ENCODE measurements at regions not wholly inside any gene's neighbourhood (a gene's known extent, or its start where the extent isn't known, plus 50 kb on each side); places are given as distances from the start of the nearest gene placed in this dataset.

DNA sequence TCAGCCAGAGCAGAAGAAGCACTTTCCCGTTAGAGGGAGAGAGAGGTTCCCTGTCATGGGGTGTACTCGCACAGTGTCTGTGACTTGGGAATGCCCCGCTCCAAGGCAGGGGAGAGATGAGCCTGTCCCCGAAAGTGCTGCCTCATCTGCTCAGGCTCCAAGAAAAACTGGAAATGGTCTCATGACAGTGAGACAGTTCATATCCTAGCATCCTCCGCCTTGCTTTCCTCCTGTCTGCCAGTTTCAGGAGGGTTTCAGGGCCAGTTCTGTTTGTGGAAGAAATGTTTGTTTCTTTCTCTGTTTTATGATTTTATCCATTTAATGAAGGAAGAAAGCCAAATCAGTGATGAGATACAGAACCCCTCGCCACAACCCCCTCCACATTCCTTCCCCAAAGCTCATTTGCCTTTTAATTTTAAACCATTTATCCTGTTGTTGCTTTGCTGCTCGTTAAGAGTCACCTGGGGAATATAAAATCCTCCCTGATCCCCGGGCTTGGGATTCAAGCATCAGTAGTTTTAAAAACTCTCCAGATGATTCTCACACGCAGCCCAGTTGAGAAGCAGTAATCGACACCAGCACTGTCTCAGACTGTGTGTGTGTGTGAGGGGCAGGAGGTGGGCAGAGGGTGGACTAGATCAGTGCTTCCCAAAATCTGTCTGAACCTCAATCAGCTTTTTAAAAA, 144.6 kb upstream of the UBL3 start:
- ATAC-seq: no peak

DNA sequence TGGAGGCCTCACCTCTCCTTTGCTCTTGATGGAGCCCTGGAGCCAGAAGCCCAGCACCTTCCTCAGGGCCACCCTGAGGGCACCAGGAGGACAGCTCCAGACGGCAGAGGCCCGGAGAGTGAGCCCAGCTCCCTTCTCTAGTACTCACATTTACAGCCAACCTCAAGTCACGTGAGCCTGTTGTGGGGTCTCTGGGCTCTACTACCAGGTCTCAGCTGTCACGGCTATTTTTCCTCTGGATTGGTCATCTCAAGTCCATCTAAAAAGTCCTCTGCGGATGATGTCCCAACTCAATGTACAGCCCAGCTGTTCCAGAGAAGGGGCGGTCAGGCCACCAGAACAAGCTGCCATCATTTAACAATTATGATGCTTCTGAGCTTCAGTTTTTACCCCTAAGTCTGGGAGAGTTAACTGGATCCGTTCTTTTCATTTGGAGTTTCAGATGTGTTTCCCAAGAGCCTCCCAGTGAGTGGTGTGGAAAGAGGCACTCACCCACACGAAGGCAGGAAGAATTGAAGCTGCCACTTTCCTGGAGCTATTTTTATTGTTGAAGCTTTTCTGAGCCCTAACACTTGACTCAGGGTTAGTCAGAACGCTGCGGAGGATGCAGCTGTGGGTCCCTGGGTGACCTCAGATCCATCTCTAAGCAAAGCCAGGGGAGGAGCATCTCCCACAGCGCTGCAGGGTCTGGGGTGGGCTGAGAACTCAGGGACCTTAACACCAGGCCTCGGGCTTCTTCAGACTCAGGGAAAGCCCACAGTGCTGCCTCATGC, 143.5 kb upstream of the UBL3 start:
- ATAC-seq: peak; percentile 29

DNA sequence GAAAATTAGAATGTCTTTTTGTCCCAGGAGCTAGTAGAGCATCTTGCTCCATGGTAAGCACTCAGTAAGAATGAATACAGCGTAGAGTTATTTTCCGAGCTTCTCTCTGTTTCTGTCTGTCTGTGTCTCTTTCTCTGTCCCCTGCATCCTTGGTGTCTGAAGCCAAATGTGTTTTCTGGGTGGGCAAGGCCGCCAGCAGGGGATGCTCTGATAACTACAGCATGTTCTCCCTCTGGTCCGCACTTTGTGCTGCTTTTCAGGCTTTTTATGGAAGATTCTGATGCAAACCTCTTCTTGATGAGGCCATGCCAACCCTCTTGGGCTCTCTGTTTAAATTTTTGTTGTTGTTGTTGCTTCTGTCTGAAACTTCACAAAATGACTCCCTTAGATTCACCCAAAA, 142.8 kb upstream of the UBL3 start:
- no peak for ATAC-seq

DNA sequence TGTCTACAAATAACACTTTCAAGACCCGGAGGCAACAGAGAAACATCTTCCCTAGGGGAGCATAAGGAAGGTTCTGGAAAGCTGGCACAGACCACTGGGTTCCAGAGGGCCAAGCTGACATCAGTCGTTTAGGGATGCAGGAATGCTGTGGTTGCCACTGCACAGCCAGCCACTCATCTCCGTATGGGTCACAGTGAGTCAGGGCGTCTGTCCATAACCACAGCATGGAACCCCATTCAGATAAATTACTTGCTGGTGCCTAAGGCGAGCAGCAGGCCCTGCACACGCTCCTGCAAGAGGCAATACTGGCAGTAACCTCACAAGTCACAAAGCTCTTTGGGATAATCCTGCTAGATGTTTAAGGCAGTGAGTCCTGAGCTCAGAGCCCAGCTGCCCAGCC, 140.9 kb upstream of the UBL3 start:
- no peak for ATAC-seq

DNA sequence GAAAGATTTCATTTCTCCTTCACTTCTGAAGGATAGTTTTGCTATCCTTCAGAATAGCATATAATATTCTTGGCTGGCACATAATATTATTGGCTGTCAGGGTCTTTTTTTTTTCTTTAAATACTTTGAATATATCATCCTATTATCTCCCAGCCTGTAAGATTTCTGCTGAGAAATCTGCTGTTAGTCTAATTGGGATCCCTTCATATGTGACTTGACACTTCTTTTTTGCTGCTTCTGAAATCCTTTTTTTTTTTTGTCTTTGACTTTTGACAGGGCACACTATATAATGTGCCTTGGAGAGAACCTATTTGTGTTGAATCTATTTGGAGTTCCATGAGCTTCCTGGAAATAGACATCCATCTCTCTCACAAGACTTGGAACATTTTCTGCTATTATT, 136.9 kb upstream of the UBL3 start:
- ATAC-seq: no peak

DNA sequence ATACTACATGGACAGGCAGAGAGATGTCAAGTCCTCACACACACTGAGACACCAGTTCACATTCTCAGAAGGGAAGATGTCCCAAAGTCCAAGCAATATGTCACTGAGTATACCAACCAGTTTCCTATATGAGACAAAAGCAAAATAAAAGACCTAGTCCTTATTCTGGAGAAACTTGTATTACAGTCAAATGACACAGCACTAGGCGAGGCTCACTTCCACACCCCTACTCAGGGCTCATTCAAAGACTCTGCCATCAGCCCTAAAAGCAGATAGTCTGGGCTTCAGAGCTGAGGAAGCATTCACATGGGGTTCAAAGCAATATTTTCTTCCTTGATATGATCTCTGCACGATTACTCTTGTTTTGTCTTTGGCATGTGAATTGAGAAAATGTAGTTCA, 129.9 kb upstream of the UBL3 start:
- ATAC-seq: peak; percentile 73

DNA sequence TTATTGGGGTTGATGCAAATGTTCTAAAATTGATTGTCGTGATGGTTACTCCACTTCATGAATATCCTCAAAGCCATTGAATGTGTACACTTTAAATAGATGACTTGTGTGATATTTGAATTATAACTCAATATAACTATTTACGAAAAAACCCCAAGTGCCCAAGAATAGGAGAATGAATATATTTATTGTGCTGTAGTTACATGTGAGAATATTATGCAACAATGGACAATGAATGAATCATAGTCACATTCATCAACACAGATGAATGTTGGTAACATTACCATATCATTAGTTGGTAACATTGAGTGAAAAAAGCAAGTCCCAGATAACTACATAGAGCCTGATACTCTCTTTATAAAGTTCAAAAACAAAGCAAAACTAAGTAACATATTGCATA, 127.8 kb upstream of the UBL3 start:
- no peak for ATAC-seq

DNA sequence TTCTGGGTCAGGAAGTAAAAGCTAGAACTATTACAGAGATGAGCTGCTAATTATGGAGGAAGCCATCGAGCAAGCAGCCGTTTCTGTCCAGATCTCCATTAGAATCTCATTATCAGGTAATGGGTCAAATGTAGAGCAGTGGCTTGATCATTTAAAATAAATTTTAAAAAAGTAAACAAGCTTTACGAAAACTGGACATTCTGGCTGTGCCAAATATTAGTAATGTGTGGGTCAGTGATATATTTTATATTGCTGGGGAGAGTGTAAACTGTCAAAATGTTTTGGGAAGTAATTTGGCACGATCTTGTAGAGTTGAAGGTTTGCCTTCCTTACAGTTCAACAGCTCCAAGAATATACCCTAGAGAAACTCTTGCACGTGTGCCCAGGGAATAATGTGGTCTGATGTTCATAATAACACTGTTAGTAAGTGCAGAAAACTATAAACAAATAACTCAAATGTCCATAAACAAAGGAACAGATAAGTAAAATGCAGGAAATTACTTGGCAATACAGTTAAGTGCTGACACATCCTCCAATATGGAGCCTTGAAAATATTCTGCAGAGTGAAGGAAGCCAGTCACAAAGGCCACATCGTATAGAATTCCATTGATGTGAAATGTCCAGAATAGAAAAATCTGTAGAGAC, 127.2 kb upstream of the UBL3 start:
- no peak for ATAC-seq

DNA sequence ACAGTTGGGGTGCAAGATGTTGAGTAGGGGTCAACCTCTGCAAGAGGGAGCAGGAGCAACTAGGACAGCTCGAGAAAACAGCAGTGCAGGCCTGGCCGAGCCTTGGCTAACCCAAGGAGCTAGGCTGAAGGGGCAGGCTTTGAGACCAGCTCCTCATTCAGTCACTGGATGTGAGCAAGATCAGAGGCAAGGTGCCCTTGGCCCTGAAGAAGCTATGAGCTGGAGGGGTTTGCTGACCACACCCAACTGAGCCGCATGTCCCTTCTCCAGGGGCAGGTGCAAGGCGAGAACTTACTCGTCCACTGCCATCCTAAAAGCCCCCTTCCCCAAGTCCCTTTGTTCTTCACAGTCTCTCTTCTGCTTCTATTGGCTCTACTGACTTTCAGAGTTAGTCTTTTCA, 126.1 kb upstream of the UBL3 start:
- ATAC-seq: no peak

DNA sequence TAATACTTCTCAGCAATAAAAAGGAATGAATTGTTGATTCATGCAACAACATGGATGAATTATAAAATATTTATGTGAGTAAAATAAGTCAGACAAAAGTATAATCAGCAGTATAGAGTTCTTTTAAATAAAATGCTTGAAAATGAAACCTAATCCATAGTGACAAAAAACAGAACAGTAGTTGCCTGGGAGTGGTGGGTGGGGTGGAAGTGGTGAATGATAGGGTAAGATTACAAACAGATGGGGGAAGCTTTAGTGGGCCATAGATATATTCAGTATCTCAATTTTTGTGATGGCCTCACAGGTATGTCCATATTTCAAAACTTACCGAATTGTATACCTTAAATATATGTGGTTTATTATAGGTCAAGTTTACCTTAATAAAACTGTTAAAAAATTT, 124.9 kb upstream of the UBL3 start:
- ATAC-seq: no peak

DNA sequence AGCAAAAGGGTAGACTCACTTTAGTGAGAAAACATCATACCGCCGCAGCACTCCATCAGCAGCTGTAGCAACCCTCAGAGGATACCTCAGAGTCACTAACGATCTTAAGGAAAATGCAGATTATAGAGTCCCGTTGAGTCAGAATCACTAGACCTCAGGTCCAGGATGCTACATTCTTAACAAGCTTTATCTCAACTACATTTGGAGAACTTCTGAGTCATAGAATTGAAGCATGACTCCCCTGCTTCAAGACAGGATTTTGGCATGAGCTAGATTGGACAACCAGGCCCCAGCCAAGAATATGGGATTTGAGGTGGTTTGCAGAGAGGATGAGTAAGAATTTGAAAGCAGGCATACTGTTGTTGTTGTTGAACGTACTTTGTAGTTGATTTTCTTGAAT, 118.9 kb upstream of the UBL3 start:
- no peak for ATAC-seq

DNA sequence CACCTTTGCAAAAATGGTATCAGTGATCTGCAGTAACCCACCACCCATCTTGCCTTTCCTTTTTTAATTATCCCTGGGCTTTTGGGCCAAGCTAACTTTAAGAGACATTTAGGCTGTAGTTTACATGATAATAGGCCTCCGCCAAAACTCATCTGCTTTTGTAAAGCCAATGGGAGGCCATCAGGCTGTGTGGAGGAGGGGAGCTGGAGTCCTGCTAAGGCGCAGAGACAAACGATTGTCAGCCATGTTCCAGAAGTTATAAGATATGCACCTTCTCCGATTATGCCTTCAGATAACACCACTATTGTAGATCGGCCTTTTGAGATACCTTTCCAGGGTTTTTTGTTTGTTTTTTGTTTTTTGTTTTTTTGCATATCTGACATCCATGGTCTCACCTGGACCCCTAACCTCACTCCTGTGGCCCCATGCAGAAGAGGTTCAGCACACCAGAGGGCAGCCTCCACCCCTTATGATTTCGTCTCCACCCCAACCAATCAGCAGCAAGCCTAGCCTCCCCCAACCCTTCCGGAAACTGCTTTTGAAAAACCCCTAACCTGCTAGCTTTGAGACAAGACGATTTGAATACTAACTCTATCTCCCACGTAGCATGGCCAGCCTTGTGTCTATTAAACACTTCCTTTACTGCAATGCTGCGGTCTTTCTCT, 113.9 kb upstream of the UBL3 start:
- no peak for ATAC-seq

DNA sequence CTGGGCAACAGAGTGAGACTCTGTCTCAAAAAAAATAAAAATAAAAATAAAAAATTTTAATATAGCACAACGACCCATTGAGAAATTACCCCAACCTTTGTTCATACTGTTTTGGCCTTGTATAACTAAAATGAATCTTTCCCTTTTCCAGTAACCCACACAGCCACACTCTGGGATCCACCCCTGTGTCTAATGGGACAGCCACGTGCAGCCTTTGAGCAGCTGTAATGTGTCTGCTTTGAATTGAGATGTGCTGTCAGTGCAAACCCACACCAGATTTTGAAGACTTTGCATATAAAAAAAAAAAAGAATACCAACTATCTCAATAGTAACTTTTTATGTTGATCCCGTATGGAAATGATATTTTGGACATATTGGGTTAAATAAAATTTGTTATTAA, 112.7 kb upstream of the UBL3 start:
- ATAC-seq: no peak

DNA sequence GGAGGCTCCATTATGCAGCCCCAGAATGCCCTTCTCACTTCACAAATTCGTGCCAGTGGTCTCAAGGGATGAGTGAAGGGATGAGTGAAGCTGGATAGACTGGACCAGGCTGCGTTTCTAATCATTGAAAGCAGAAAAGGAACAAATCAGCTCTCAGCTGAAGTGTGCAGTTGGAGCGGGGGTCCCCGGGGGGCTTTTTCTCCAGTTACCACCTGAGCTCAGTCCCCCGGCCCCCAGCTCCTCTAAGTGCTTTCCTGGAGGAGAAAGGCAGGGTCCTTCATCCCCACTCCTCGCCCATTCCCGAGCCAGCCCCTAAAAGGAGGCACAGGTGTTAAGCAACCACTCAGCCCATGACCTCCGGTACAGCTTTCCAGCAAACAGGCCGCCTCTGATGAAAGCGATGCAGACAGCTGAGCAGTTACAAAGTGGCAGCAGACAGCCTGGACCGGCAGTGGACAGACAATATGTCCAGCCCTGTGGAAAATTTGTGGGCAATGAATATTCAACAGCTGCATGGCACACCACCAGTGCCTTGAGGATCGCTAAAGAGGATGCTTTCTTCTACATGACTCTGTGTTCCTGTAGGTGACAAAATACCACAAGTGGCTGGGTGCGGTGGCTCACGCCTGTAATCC, 110.7 kb upstream of the UBL3 start:
- no peak for ATAC-seq

DNA sequence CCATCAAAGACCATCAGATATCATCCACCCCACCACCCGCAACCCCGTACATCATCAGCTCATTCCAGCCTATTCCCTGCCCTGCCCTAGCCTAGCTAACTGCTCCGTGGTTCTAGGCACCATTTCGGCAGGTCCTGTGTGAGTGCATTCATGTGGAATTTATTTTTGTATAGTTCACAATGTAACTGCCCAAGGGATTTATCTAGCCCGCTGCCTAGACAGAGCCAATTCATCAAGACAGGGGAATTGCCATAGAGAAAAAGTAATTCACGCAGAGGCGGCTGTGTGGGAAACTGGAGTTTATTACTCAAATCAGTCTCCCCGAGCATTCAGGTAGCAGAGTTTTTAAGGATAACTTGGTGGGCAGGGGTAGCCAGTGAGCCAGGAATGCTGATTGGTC, 109.2 kb upstream of the UBL3 start:
- no peak for ATAC-seq

DNA sequence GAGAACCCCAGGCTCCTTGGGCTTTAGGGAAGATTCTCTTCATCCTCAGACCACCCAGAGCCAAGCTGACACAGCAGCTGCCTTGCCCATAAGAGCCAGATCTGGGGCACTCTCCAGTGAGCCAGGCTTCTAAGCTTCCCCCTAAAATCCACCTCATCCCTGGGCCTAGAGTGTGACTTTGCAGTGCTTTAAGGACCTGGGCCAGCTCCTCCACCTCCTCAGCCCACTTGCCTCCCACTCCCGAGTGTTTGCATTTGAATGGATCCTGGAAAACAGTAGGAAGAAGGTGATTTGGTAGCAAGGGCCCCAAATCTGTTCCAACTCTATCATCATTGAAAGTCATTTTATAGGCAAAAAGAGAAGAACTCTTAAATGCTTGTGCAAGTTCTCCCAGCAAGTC, 108.7 kb upstream of the UBL3 start:
- ATAC-seq: no peak

DNA sequence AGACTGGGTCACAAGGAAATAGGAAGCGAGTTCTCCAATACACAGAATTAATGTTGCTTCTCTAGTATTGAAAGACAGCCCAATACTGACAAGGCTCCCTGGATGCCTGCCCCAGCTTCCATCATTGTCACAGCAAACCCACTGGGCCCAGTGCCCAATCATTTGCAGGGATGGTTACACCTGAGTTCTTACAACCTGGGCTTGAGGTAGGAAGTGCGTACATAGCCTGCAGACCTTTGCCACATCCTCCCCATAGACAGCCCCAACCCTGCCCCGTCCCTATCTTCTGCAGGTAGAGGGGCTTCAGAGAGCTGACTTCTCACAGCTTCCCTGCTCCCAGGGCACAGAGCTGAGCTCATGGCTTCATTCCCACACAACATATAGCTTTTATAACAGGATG, 108.1 kb upstream of the UBL3 start:
- ATAC-seq: no peak

DNA sequence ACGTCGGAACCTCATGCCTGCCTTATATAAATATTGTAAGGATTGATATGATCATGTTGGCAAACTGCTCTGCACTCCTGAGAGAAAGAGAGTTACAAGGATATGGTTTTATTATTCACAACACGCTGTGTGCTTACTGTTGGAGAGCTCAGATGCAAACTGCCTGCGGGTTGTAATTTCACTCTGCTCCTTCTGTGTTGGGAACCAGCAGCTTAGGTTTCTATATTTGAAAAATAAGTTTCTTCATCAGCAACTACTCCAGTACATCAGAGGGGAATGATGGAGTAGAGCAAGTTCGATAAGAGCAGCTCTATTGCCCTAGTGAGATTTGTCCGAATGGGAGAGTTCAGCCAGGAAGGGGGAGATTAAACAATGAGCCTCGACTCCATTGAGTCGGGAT, 106.9 kb upstream of the UBL3 start:
- no peak for ATAC-seq

DNA sequence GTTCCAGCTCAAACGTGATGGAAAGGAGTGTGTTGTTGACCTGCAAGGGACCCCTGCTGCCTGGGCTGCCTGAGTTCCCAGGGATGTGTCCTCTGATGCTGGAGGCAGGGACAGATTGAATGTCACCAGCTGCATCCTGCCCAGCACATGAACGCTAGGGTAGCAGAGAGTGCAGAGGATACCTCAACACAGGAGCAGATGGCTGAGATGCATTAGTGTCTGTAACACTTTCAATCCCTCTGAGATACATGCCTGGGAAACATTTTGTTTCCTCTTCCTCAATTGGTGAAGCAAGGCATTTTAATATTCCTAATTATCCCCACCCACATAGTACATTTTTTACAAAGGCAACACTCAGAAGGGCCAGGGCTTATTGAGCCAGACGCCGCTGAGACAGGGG, 106.4 kb upstream of the UBL3 start:
- ATAC-seq: no peak

DNA sequence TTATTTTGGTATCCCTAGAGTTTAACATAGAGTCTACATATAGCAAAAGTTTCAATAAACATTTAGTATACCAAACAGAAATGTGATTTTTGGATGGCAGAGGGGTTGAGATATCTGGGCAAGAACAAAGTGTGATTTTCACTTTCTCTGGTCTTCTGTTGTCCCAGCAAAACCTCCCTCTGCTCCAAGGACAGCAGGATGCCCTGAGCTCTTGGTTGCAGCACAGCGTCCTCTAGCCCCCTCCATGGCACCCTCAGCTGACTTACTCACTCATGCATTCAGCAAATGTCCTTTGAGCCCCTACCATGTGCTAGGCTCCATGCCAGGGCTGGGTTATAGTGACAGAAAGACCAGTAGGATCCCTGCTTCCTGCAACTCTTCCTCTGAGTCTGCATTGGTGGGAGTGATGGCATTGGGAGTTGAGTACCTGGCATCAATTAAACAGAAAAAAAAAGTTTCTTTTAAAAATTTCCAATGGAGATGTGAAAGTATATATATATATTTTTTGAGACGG, 104.8 kb upstream of the UBL3 start:
- no peak for ATAC-seq

DNA sequence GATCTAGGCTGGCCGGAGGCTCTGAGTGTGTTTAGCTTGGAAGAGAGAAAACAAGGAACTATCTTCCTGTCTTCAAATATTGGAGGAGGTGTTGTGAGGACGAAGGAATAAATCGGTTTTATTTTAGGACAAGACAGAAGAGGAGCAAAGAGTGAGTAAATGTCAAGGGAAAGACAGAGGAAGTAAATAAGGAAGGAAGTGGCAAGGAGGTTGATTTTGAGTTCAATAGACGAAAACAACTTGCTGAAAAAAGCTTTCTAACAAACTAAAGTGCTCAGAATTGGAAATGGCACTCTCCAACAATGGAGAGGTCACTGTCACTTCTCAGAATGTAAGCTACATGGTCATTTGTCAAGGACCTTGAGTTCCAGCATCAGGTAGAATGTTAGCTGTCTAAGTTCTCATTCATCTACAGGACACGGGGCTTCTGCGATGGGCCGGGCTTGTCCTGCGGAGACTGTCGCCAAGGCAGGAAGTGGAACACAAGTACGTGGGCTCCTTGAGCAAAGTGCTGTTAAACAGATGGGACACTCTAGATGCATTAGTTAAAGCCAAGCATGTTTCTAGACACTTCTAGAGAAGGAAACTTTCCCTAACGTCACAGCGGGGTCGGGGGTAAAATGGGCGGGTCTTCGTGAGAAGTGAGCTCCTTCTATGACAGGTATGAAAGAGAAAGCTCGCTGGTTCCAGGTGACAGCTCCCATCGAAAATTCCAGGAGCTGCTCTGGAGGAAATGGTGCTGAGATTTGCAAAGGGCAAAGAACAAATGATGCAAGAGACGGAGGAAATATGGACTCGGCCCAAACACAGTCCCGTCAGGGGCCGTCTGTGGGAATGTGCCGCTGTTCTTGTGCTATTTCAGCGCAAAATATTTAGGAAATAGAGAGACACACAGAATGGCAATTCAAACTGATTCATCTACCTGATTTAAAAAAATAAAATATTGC, 103.9 kb upstream of the UBL3 start:
- no peak for ATAC-seq

DNA sequence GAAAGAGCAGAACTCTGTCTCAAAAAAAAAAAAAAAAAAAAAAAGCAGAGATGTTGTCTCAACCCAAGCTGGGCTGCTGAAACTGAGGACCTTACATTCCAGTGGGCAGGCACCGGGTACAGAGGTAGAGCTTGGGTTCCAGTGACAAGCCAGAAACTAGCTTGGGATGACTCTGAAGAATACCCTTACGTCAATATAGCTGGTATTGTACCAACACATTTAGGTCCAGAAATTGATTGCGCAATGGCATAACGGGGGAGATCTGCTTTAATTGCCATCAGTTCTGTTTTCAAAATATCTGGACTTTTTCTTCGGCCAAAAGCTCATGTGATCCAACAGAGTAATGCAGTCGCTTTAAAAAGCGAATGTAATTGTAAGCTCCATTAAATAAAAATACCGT, 103.1 kb upstream of the UBL3 start:
- no peak for ATAC-seq

All from esophagus mucosa (tissue), 1 donor.